ENCODE measurements at regions not wholly inside any gene's neighbourhood (a gene's known extent, or its start where the extent isn't known, plus 50 kb on each side); places are given as distances from the start of the nearest gene placed in this dataset.

- peaks cover 9% of the 10 kb centered on the region for H3K27me3 Mint-ChIP-seq
- no peak overlapping the region for H3K4me3 Mint-ChIP-seq
- intact Hi-C loops (cut with micrococcal nuclease): no loop called here
These were observed 54.0 kb upstream of the SLC22A11 start for GRCh38 chr11:64501500-64502427.

GRCh38 chr11:64502634-64503033, 53.1 kb upstream of the SLC22A11 start:
- intact Hi-C loops (cut with micrococcal nuclease): no loop called here
- H3K27ac Mint-ChIP-seq: no peak overlapping the region
- H3K36me3 Mint-ChIP-seq (ENCODE audit: low read depth): no peaks in the 10 kb centered on the region
- no peaks in the 10 kb centered on the region for H3K4me1 Mint-ChIP-seq
- H3K27me3 Mint-ChIP-seq: peaks cover 9% of the 10 kb centered on the region
- no peak overlapping the region for H3K4me3 Mint-ChIP-seq
- no peak for DNase-seq
- no peaks in the 10 kb centered on the region for H3K9me3 Mint-ChIP-seq

More at GRCh38 chr11:64501500-64502427, 54.0 kb upstream of the SLC22A11 start:
- no peaks in the 10 kb centered on the region for H3K4me1 Mint-ChIP-seq
- DNase-seq: no peak
- no peak overlapping the region for H3K27ac Mint-ChIP-seq
- no peaks in the 10 kb centered on the region for H3K9me3 Mint-ChIP-seq
- H3K36me3 Mint-ChIP-seq (ENCODE audit: low read depth): no peaks in the 10 kb centered on the region

GRCh38 chr11:64503186-64503753, 52.5 kb upstream of the SLC22A11 start:
- Mint-ChIP-seq H3K27me3 (peaks cover 10% of the 10 kb centered on the region), H3K4me3 (no peak overlapping the region), H3K9me3 (no peaks in the 10 kb centered on the region), H3K4me1 (no peaks in the 10 kb centered on the region), H3K27ac (no peak overlapping the region), H3K36me3 (ENCODE audit: low read depth) (no peaks in the 10 kb centered on the region)
- no peak for DNase-seq
- intact Hi-C loops (cut with micrococcal nuclease): no loop called here

- DNase-seq: no peak
- H3K27me3 Mint-ChIP-seq: peaks cover 5% of the 10 kb centered on the region
- no peak overlapping the region for H3K4me3 Mint-ChIP-seq
- no peak overlapping the region for H3K27ac Mint-ChIP-seq
- no peaks in the 10 kb centered on the region for H3K36me3 Mint-ChIP-seq (ENCODE audit: low read depth)
- H3K9me3 Mint-ChIP-seq: no peaks in the 10 kb centered on the region
- no peaks in the 10 kb centered on the region for H3K4me1 Mint-ChIP-seq
- intact Hi-C loops (cut with micrococcal nuclease): no loop called here
These were observed 50.7 kb upstream of the SLC22A11 start for GRCh38 chr11:64504999-64505398.
